ENCODE measurements at regions not wholly inside any gene's neighbourhood (a gene's known extent, or its start where the extent isn't known, plus 50 kb on each side); places are given as distances from the start of the nearest gene placed in this dataset.

DNA sequence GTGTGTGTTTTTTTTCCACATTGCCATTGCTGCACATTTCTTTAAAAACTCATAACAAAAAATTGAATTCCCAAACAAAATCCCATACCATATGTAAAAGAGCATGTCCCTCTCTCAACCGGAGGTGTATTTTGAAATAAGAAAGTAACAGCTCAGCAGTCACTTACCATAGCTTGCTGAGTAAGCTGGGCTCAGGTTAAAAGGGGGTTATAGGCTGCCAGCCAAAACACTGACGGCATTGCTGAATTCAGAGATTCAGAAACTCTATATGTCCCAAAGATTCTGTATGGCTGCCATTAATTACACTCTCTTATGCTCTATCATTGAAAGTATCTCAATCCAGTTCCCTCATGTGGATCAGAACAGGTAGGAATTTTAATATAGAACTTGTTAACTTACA lies 276.0 kb downstream of the FOXG1 start:
- no peak for DNase-seq

DNA sequence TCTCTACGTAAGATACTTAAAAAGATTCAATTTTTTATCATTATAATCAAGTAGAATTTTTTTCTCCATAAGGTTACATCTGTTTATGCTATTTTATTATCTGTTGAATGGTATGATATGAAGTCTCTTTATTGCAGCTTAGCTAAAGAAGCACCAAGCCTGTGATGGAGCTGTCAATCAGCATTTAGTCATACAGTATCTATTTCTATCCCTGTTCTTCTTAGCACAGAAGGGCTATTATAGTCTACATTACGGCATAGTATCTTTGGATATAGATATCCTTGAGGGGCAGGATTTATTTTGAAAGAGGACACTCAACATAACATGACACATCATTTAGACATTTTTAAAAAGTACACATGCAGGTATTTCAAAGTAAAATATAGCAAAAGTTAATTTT lies 277.1 kb downstream of the FOXG1 start:
- no peak for DNase-seq

DNA sequence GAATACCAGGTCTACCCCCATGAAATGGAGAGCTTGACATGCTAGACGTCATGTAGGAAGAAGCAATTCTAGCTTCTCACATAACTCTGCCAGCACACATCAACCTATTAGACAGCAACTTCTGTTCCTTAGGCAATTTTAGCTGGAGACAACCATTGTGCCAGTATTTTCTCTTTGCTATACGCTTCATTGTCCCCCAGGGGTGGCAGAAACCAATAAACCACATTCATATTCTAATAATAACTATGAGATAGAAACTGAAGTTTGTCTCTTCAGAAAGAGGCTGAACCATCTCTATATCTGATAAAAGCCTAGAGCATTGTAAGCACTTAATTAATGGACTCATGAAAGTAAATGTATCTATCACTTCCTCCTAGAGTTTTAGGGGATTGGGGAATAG lies 278.6 kb downstream of the FOXG1 start:
- no peak for DNase-seq

DNA sequence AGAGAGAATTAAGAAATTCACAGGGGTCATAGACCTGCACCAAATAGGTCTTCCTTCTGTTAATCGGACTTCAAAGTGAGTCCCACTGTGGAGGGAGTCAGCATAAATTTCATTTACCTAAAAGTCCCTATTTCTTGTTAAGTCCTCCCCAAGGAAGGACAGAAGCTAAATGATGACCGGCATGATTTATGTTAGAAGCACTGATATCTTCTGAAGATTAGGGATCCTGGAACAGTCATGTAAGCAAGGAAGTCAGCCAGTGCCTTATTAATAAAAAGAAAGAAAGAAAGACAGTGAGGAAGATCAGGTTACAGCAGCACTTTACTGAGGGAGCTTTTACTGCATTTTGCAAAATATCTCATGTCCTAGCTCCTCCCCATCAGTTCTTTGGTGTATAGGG lies 287.5 kb downstream of the FOXG1 start:
- no peak for DNase-seq

DNA sequence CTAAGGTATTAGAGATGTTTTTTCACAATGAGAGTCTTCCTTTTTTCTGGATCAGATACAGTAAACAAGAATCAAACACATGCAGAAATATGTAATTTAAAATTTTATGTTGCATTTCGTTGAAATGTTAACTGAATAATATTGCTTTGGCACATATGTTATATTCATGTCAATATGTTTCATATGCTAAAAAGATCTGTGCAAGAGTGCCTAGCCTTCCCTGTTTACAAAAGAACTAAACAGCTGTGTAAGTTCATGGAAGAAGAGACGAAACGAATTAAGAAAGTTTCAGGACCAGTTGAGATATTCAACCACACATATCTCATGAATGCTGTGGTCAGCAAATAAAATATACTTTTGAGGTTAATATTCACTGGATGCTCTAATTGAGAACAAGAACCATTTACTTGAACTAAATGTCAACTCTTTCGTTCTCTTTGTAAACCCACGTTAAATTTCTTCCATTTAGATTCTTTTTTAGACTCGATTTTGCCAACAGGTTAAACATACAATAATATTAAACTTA lies 289.5 kb downstream of the FOXG1 start:
- DNase-seq: no peak

DNA sequence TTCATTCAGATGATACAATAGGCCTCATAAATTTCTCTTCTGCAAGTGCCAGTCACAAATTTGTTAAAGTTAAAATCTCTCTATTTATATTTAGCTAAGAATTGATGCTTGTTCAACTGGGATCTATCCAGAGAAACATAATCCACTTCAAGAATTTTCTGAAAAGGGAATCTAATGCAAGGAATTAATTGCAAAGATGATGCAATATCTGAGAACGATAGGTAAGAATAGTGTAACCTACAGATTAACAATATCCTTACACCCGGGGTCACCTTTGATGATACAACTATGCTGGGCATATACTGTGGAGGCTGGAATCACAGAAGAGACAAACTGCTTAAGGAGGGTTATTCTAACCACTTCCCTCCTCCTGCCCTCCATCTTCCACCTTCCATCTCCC lies 295.1 kb downstream of the FOXG1 start:
- no peak for DNase-seq

DNA sequence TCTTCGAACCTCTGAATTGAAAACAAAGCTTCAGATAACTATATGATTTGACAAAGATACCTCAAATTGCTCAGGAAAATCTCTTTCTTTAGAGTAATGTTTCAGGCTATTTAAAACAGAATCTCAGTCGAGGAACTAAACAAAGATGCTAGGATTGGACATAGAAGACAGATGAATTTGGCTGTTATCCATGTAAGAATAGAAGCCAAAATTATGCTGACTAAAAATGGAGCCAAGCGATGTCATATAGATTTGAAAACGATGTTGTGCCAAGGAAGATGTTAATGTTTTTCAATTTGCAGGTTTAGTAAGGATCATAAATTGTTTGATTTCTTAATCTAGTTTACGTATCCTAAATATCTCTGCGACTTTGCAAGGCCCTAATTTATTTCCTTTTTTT lies 295.9 kb downstream of the FOXG1 start:
- DNase-seq: no peak

DNA sequence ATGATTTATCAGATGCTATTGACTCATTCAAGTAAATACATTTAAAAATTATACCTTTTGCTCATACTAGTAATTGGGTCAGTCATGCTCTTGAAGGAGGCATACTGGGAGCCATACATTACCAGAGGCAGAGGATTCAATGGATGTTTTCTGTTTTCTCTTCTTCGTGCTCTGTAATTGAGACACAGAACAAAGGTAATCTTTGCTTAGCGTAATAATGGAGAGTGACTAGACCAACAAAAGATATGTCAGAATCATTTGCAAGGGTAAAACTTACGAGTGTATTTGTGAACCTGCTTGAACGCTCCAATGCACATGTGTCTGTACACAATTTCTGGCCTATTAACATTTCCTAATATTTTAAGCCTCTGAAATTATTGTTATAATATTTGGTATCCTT lies 296.4 kb downstream of the FOXG1 start:
- DNase-seq: no peak

DNA sequence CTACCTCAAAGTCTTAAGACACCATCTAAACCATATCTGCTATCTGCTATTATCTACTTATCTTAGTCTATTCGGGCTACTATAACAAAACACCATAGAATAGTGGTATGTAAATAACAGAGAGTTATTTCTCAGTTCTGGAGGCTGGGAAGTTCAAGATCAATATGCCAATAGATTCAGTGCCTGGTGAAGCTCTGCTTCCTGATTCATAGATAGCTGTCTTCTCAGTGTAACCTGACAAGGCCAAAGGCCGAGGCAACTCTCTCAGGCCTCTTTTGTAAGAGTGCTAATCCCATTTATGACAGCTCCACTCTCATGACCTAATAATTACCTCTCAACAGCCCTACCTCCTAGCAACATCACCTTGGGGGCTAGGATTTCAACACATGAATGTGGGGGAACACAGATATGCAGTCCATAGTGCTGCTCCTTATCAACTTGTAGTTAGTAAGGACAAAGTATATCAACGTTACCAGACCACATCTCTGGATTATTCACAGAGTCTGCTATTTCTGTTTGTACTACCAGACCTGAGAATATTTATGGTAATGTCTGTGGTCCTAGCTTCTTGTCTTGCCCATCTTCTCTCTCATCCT lies 297.8 kb downstream of the FOXG1 start:
- no peak for DNase-seq

DNA sequence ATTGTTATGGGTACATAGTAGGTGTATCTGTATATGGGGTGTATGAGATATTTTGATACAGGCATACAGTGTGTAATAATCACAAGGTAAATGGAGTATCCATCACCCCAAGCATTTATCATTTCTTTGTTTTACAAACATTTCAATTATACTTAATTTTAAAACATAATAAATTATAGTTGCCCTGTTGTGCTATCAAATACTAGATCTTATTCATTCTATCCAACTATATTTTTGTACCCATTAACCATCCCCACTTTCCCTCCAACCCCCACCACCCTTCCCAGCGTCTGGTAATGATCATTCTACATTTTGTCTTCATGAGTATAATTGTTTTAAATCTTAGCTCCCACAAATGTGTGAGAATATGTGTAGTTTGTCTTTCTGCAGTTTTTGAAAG lies 302.6 kb downstream of the FOXG1 start:
- DNase-seq: no peak

DNA sequence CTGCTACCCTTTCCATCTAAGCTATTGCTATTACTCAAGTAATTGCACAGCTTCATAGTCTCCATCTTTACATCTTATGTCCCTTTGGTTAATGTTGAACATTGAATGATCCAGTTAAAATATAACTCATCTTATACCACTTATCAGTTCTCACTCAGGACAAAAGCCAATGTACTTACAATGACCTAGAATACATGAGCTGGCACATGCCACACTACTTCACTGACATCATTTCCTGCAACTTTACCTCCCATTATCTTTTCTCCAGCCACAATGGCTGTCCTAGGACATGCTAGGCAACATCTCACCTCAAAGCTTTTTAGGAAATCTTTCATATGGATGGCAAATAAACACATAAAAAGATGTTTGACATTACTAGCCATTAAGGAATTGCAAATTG lies 309.2 kb downstream of the FOXG1 start:
- DNase-seq: no peak

DNA sequence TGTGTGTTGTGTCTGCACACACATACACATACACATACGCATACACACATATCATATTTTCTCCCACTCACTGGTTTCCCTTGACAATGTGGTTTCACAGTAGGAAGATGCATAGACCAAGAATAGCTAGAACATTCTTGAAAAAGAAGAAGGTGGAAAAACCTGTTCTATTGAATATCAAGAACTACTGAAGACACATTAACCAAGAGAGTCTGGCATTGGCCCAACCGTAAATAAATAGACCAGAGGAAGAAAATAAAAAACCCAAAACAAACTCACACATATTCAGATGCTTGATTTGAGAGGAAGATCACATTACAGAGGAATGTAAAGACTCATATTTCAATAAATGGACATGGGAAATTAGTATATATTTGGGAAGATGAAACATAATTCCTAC lies 311.3 kb downstream of the FOXG1 start:
- DNase-seq: no peak

DNA sequence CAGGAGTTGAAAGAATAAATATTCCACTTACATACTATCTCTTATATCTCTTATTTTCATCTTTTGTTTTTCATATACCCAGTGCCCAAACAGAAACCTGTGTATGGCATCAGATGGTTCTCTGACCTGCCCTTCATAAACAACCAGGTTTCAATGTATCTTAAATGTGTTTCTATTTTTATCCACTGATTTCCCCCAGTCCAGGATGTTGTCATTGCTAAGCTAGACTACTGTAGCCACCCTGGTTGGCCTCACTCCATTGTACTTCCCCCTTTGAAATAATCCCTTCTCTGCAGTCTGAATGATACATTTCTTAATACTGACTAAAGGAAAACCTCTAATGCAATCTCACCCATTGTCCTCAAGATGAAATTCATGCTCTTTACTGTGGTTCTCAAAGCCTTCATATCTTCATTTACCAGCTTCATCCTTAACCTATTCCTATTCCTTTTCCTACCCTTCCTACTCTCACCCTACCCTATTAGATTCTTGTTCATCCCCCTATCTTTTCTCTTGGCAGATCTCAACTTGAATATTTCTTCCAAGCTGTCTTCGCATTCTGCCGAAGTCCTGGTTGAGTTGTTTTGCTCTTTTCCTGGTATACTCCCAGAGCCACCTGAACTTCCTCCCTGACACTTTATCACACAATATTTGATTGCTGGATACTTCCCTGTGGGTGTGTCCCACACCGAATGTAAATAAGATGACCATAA lies 312.4 kb downstream of the FOXG1 start:
- no peak for DNase-seq

DNA sequence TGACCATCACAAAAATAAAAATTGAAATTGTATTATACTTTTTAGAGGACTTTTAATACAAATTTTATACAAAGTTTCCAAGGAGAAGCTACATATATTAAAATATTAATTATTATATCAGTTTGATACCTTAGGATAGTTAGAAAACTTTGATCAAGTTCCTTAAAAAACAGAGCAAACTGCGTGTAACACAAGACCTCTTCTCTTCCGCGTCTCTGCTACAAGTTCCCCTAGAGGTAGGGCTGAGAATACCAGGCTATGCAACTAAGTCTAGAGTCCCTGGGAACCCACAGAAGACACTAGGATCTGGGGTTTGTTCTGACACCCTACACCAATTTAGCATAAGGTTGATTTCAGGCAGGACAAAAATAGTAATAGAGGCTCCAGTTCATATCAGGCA lies 319.0 kb downstream of the FOXG1 start:
- DNase-seq: no peak

DNA sequence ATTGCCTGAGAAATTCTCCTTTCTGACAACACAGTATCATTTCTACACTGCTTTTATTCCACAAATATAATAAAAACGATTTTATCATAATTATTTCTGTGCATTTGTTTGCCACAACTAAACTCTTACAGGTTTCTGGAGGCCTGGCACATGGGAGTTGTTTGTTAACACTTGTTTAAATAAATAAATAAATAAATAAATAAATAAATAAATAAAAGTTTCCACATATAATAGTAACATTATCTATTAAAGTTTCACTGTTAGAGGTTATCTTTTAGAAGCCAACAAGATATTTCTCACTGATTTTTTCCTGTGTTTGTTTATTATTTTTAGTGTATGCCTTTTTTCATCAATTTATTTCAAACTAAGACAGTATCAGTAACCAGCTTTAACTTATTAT lies 323.3 kb downstream of the FOXG1 start:
- DNase-seq: no peak

DNA sequence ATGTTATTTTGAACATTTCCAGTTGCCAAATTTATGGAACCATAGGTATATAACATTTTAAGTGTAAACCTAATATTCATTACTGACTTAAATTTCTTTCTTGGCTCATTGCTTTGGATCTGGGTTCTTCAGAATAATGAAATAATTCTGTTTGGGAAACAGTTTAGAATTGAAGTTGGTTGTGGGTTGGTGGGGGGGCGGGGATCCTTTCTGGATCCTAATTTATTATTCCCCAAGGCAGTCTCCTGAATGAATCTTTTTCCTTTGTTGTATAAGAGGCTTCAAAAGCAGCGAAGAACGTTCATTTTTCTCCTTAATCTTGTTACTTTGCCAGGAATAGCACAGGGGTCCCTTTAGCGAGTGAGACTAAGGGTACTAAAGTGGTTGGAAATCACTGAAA lies 325.5 kb downstream of the FOXG1 start:
- no peak for DNase-seq

DNA sequence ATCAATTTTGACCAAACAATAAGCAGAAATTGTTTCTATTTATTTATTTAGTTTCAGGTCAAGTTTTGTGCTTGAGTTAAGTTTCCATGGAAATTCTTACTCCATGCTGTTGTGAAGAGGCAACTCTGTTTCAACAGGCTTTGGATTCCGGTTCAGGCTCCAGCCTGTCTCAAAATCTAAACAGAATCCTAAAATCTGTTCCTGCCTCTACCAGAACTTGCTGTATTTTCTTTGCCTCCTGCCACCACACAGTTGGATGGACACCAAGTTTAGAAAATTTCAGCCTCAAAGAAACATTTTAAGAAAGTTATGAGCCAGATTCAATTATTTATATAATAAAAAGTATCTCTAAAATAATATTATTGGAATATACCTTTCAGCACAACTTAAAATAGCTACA lies 330.9 kb downstream of the FOXG1 start:
- no peak for DNase-seq

DNA sequence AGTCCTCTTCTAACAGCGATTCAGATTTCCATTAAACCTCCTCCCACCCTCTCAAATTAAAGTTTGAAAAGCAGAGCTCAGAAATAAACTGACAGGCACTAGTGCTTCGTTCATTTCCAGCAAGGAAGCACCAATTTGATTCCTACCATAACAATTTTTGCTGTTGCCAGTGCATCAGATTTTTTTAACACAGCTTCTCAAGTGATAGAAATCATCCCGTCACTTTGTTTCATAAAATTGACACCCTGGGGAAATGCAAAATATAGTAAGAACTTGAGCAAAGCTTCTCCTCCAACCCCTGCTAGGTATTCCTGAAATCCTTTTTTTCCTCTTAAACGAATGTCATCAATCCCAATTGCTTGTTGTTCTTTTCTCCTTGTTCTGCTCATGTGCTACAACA lies 332.1 kb downstream of the FOXG1 start:
- no peak for DNase-seq

DNA sequence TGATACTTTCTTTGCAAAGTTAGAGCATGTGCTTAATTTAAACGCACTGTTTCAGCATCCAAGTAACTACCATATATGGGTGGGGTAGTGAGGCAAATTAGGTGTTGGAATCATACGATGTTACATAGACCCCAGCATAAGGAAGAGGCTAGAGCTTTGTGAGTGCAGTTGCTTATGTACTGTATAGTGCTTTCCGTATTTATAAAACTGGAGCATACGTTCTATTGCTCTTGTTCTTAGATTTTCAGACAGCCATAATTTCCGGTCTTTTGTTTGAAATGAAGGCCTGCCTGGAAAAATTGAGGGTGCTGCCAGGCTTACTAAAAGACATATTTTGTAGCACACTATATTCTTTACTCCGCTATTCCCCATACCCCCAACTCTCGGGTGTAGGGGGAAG lies 335.7 kb downstream of the FOXG1 start:
- DNase-seq: no peak

DNA sequence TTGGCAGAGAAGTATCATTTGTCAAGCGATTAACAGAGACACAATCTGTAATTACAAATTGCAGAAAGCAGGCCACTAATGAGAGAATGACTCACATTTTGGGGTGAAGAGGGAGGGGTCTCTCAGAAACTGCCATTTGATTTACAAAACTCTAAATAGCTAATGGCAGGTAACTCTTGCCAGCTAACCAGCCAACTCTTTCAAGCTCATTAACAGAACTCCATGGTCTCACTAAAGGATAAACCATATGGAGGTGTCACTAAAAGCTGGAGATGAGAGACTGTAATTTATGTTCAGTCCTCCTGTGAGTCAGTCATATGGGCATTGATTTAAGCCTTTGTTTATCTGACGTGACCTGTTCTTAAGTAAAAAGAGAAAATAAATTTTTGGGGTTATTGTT lies 336.4 kb downstream of the FOXG1 start:
- no peak for DNase-seq

DNA sequence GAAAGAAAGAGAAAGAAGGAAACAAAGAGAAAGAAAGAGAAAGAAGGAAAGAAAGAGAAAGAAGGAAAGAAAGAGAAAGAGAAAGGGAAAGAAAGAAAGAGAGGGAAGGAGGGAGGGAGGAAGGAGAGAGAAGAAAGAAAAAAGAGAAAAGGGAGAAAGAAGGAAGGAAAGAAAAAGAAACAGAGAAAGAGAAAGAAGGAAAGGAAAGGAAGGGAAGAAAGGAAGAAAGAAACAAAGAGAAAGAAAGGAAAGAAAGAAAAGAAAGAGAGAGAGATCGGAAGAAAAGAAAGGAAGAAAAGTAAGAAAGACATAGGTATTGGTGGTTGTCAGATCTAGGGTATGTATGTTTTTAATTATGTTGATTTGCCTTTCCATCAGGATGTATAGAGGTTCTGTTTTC lies 342.3 kb downstream of the FOXG1 start:
- DNase-seq: no peak

DNA sequence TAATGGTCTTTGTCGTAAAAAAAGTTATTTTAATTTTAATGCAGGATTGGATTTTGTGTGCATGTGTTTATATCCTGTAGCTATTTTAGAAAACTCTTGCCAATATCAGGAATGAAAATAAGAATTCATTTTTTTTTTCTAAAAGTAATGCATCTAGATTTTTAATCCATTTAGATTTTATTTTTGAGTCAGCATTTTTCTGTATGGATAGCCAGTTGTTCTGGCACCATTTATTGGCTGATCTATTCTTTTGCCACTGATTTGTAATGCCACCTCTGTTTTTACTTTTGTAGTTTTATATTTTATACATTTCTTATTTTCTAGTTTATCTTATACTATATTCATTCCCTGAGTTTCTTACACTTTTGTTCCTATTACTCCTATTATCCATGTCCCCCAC lies 343.0 kb downstream of the FOXG1 start:
- no peak for DNase-seq

DNA sequence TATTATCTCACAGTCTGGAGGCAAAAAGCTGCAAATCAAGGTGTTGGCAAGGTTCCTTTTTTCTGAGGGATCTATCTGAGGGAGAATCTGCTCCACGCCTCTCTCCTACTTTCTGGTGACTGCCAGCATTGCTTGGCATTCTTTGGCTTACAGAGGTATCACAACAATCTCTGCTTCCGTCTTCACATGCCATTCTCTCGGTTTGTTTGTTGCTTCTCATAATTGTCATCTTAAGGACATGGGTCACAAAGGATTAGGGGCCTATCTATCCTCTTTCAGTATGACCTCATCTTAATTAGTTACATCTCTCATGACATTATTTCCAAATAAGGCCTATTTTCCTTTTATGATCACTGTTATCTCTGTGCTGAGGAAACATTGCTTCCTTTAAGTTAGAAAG lies 345.0 kb downstream of the FOXG1 start:
- no peak for DNase-seq

DNA sequence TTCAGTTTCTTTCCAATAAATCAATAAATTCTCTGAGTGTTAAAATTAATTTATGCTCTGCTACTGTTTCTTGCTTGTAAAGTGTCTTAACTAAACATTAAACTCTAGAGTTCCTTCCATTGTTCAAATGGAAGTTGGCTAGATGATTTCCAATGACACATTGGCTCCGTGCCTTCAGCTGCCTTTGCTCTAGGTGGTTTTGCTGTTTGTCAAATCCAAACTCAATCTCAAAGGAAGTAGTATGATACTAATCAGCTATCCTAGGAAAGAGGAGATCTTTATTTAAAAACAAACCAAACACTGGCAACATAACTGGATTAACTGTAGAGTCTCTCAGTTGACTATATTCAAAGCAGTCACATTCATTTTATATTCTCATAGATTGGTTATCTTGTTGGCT lies 356.4 kb downstream of the FOXG1 start:
- DNase-seq: no peak

DNA sequence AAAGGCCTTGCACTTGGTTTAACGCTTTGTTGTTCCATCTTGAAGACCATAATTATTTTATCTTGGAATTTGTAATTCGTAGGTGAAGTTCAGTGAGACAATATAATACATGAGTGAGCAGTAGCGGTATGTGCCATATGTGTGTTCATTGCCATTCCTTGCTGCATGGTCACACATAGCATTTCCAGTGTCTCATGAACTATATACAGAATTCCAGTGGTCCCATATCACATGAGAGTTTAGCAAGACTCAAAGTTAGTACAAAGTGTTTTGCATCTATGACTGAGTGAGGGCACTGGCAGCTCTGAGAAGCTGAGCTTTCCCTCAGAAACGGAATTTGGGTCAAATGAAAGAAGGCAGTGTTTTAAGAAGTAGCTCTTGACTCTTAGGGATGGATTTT lies 359.8 kb downstream of the FOXG1 start:
- DNase-seq: no peak
